ENCODE measurements at regions not wholly inside any gene's neighbourhood (a gene's known extent, or its start where the extent isn't known, plus 50 kb on each side); places are given as distances from the start of the nearest gene placed in this dataset.

- DNase-seq (ENCODE audit: low read depth), result no peak
Observed at GRCh38 chr3:64318668-64319271, 93.5 kb upstream of the PRICKLE2 start.

GRCh38 chr3:64318001-64318400 is 92.7 kb upstream of the PRICKLE2 start:
- peak; percentile 44 for DNase-seq (ENCODE audit: low read depth)

- DNase-seq (ENCODE audit: low read depth), result no peak
Observed at GRCh38 chr3:64316971-64317370, 91.7 kb upstream of the PRICKLE2 start.

GRCh38 chr3:64311424-64312061 is 86.3 kb upstream of the PRICKLE2 start:
- peak; percentile 48 for DNase-seq (ENCODE audit: low read depth)

GRCh38 chr3:64308931-64309330 is 83.7 kb upstream of the PRICKLE2 start:
- DNase-seq (ENCODE audit: low read depth), result no peak

- DNase-seq (ENCODE audit: low read depth), result no peak
Observed at GRCh38 chr3:64306745-64307144, 81.5 kb upstream of the PRICKLE2 start.

- no peak for DNase-seq (ENCODE audit: low read depth)
Observed at GRCh38 chr3:64305731-64306130, 80.5 kb upstream of the PRICKLE2 start.

GRCh38 chr3:64304828-64305410 is 79.7 kb upstream of the PRICKLE2 start:
- DNase-seq (ENCODE audit: low read depth), result no peak

GRCh38 chr3:64303881-64304280 is 78.6 kb upstream of the PRICKLE2 start:
- DNase-seq (ENCODE audit: low read depth), result no peak

GRCh38 chr3:64303401-64303800 is 78.1 kb upstream of the PRICKLE2 start:
- no peak for DNase-seq (ENCODE audit: low read depth)

GRCh38 chr3:64301476-64301875 is 76.2 kb upstream of the PRICKLE2 start:
- DNase-seq (ENCODE audit: low read depth), result no peak

- DNase-seq (ENCODE audit: low read depth), result peak; percentile 94
Observed at GRCh38 chr3:64300790-64301423, 75.6 kb upstream of the PRICKLE2 start.

- DNase-seq (ENCODE audit: low read depth), result no peak
Observed at GRCh38 chr3:64299206-64299605, 73.9 kb upstream of the PRICKLE2 start.

GRCh38 chr3:64297563-64297962 is 72.3 kb upstream of the PRICKLE2 start:
- no peak for DNase-seq (ENCODE audit: low read depth)

GRCh38 chr3:64295594-64295993 is 70.3 kb upstream of the PRICKLE2 start:
- peak; percentile 83 for DNase-seq (ENCODE audit: low read depth)

- DNase-seq (ENCODE audit: low read depth), result no peak
Observed at GRCh38 chr3:64294771-64295170, 69.5 kb upstream of the PRICKLE2 start.

GRCh38 chr3:64293121-64293520 is 67.9 kb upstream of the PRICKLE2 start:
- DNase-seq (ENCODE audit: low read depth), result no peak

GRCh38 chr3:64291956-64292355 is 66.7 kb upstream of the PRICKLE2 start:
- DNase-seq (ENCODE audit: low read depth), result peak; percentile 57

GRCh38 chr3:64291345-64291744 is 66.1 kb upstream of the PRICKLE2 start:
- DNase-seq (ENCODE audit: low read depth), result peak; percentile 93

GRCh38 chr3:64290864-64291263 is 65.6 kb upstream of the PRICKLE2 start:
- DNase-seq (ENCODE audit: low read depth), result peak; percentile 22

- no peak for DNase-seq (ENCODE audit: low read depth)
Observed at GRCh38 chr3:64290161-64290560, 64.9 kb upstream of the PRICKLE2 start.

- peak; percentile 55 for DNase-seq (ENCODE audit: low read depth)
Observed at GRCh38 chr3:64289622-64290021, 64.4 kb upstream of the PRICKLE2 start.

GRCh38 chr3:64278625-64279024 is 53.4 kb upstream of the PRICKLE2 start:
- DNase-seq (ENCODE audit: low read depth), result peak; percentile 10
